GM18861 (cell line): ENCODE measurements at regions not wholly inside any gene's neighbourhood (a gene's known extent, or its start where the extent isn't known, plus 50 kb on each side); places are given as distances from the start of the nearest gene placed in this dataset.

Source experiments
- ATAC-seq: cut with Tn5 transposase; IDR thresholded peaks from one replicate; pipeline ENCODE4 v1.9.1; 2021; ENCODE audit not compliant: unreplicated experiment

GRCh38 chr10:21329995-21330627 lies 195.4 kb downstream of the SKIDA1 start:
- no peak for ATAC-seq

- no peak for ATAC-seq
Measured at GRCh38 chr10:21327289-21327993, 198.0 kb downstream of the SKIDA1 start.

GRCh38 chr10:21326594-21327288 lies 198.7 kb downstream of the SKIDA1 start:
- no peak for ATAC-seq

GRCh38 chr10:21318540-21319167 lies 206.8 kb downstream of the SKIDA1 start:
- no peak for ATAC-seq

- ATAC-seq: no peak
Measured at GRCh38 chr10:21317902-21318301, 207.6 kb downstream of the SKIDA1 start.

- no peak for ATAC-seq
Measured at GRCh38 chr10:21315645-21316220, 209.7 kb downstream of the SKIDA1 start.

GRCh38 chr10:21314906-21315644 lies 210.4 kb downstream of the SKIDA1 start:
- ATAC-seq: no peak

- ATAC-seq: no peak
Measured at GRCh38 chr10:21314111-21314626, 211.3 kb downstream of the SKIDA1 start.

GRCh38 chr10:21313691-21314090 lies 211.8 kb downstream of the SKIDA1 start:
- no peak for ATAC-seq

- no peak for ATAC-seq
Measured at GRCh38 chr10:21311426-21311825, 214.1 kb downstream of the SKIDA1 start.

- no peak for ATAC-seq
Measured at GRCh38 chr10:21309427-21309826, 216.1 kb downstream of the SKIDA1 start.

GRCh38 chr10:21308946-21309345 lies 216.5 kb downstream of the SKIDA1 start:
- no peak for ATAC-seq

- ATAC-seq: no peak
Measured at GRCh38 chr10:21308018-21308417, 217.5 kb downstream of the SKIDA1 start.

- no peak for ATAC-seq
Measured at GRCh38 chr10:21304608-21305007, 220.9 kb downstream of the SKIDA1 start.

GRCh38 chr10:21304198-21304597 lies 221.3 kb downstream of the SKIDA1 start:
- no peak for ATAC-seq

- ATAC-seq: no peak
Measured at GRCh38 chr10:21300551-21300950, 224.9 kb downstream of the SKIDA1 start.

GRCh38 chr10:21299330-21299729 lies 226.2 kb downstream of the SKIDA1 start:
- no peak for ATAC-seq

- ATAC-seq: no peak
Measured at GRCh38 chr10:21298701-21299100, 226.8 kb downstream of the SKIDA1 start.

GRCh38 chr10:21297603-21298383 lies 227.7 kb downstream of the SKIDA1 start:
- no peak for ATAC-seq
